ENCODE measurements at regions not wholly inside any gene's neighbourhood (a gene's known extent, or its start where the extent isn't known, plus 50 kb on each side); places are given as distances from the start of the nearest gene placed in this dataset.

GRCh38 chr6:14475306-14475705 is 357.7 kb downstream of the CD83 start:
- TF ChIP-seq CTCF (IDR thresholded peaks at IDR 0.05) (no peak), POLR2AphosphoS5 (IDR thresholded peaks at IDR 0.05) (no peak)
